Smooth muscle cell (in vitro differentiated cells): ENCODE measurements at regions not wholly inside any gene's neighbourhood (a gene's known extent, or its start where the extent isn't known, plus 50 kb on each side); places are given as distances from the start of the nearest gene placed in this dataset.
"Not testable (repeated sequence)": the region's sequence is repeated elsewhere in the genome, so short reads cannot be mapped to it uniquely, and the experiment has no call there.

Experiments
- DNase-seq: peaks from one replicate; lab custom pipeline; 2025; ENCODE audit not compliant: unreplicated experiment; lab: John Stamatoyannopoulos, UW
- H2AFZ ChIP-seq: fragments of 200-600 bp; sonication (generic); 2 replicates; pipeline ENCODE4 v1.6.0; 2016; ENCODE audit warnings: antibody characterized with exemption, low read depth, mild to moderate bottlenecking
- H3F3A ChIP-seq: fragments of 200-600 bp; sonication (generic); 2 replicates; pipeline ENCODE4 v1.6.0; 2017; ENCODE audit warnings: antibody characterized with exemption, low read depth
- H3K27ac ChIP-seq: fragments of 200-600 bp; sonication (generic); 2 replicates; pipeline ENCODE4 v1.5.1; 2016; ENCODE audit warnings: low read depth, mild to moderate bottlenecking
- H3K27me3 ChIP-seq: fragments of 200-600 bp; sonication (generic); 2 replicates; pipeline ENCODE4 v1.6.1; 2016; ENCODE audit warnings: low read depth, mild to moderate bottlenecking
- H3K36me3 ChIP-seq: fragments of 200-600 bp; sonication (generic); 2 replicates; pipeline ENCODE4 v1.5.1; 2016; ENCODE audit warnings: low read depth
- H3K4me1 ChIP-seq: fragments of 200-600 bp; sonication (generic); 2 replicates; pipeline ENCODE4 v1.5.1; 2016; ENCODE audit warnings: low read depth
- H3K4me2 ChIP-seq: fragments of 200-600 bp; sonication (generic); 2 replicates; pipeline ENCODE4 v1.6.0; 2016; ENCODE audit warnings: mild to moderate bottlenecking
- H3K4me3 ChIP-seq: fragments of 200-600 bp; sonication (generic); 2 replicates; pipeline ENCODE4 v1.5.1; 2016; ENCODE audit warnings: mild to moderate bottlenecking
- H3K79me2 ChIP-seq: fragments of 200-600 bp; sonication (generic); 2 replicates; pipeline ENCODE4 v1.6.0; 2016; ENCODE audit warnings: low read depth, mild to moderate bottlenecking
- H3K9ac ChIP-seq: fragments of 200-600 bp; sonication (generic); 2 replicates; pipeline ENCODE4 v1.6.0; 2016; ENCODE audit warnings: low read depth
- H3K9me3 ChIP-seq: fragments of 200-600 bp; sonication (generic); replicated peaks from 2 replicates; pipeline ENCODE4 v1.5.1; 2016; ENCODE audit warnings: low read depth
- H4K20me1 ChIP-seq: fragments of 200-600 bp; sonication (generic); 2 replicates; pipeline ENCODE4 v1.6.0; 2016; ENCODE audit warnings: low read depth
- WGBS: methylation state at CpG from one replicate; pipeline ENCODE4 v1.1.7; 2016; ENCODE audit warnings: low lambda C conversion rate; 5-methylcytosine and 5-hydroxymethylcytosine counted together
- TF ChIP-seq, protein P1 (sequence below): fragments of 200-600 bp; sonication (generic); IDR thresholded peaks from 2 replicates; pipeline ENCODE4 v1.5.1; 2017; ENCODE audit warnings: borderline replicate concordance, mild to moderate bottlenecking, antibody characterized with exemption; ENCODE audit not compliant: insufficient read depth, poor library complexity, severe bottlenecking

- H2AFZ ChIP-seq: no peak overlapping the region
- H3F3A ChIP-seq: no peaks in the 10 kb centered on the region
- H3K27me3 ChIP-seq: no peaks in the 10 kb centered on the region
- no peaks in the 10 kb centered on the region for H3K9me3 ChIP-seq
- peak overlapping the region; percentile 28 for H3K27ac ChIP-seq
- WGBS: 58% methylated on average over 2 of the region's 2 CpGs
- no peaks in the 10 kb centered on the region for H3K4me1 ChIP-seq
- H3K9ac ChIP-seq: no peak overlapping the region
- no peaks in the 10 kb centered on the region for H3K79me2 ChIP-seq
- no peaks in the 10 kb centered on the region for H4K20me1 ChIP-seq
- DNase-seq: no peak
- TF ChIP-seq, protein P1, sequence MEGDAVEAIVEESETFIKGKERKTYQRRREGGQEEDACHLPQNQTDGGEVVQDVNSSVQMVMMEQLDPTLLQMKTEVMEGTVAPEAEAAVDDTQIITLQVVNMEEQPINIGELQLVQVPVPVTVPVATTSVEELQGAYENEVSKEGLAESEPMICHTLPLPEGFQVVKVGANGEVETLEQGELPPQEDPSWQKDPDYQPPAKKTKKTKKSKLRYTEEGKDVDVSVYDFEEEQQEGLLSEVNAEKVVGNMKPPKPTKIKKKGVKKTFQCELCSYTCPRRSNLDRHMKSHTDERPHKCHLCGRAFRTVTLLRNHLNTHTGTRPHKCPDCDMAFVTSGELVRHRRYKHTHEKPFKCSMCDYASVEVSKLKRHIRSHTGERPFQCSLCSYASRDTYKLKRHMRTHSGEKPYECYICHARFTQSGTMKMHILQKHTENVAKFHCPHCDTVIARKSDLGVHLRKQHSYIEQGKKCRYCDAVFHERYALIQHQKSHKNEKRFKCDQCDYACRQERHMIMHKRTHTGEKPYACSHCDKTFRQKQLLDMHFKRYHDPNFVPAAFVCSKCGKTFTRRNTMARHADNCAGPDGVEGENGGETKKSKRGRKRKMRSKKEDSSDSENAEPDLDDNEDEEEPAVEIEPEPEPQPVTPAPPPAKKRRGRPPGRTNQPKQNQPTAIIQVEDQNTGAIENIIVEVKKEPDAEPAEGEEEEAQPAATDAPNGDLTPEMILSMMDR: no peak
- no peaks in the 10 kb centered on the region for H3K36me3 ChIP-seq
- no peak overlapping the region for H3K4me3 ChIP-seq
- H3K4me2 ChIP-seq: no peak overlapping the region
These were observed 535.5 kb downstream of the GPAM start for GRCh38 chr10:111648046-111648445.

DNA sequence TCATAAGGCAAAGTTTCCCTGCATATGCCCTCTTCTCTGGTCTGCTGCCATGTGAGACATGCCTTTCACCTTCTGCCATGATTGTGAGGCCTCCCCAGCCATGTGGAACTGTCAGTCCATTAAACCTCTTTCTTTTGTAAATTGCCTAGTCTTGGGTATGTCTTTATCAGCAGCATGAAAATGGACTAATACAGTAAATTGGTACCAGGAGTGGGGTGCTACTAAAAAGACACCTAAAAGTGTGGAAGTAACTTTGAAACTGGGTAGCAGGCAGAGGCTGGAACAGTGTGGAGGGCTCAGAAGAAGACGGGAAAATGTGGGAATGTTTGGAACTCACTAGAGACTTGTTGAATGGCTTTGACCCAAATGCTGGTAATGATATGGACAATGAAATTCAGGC, 534.5 kb downstream of the GPAM start:
- not testable (repeated sequence) for H3K9me3 ChIP-seq, H3F3A ChIP-seq, H3K4me3 ChIP-seq, H3K4me1 ChIP-seq, H4K20me1 ChIP-seq, H3K9ac ChIP-seq, H3K79me2 ChIP-seq, H3K4me2 ChIP-seq, H3K27me3 ChIP-seq, H3K36me3 ChIP-seq, H2AFZ ChIP-seq, DNase-seq, H3K27ac ChIP-seq
- WGBS: 89% methylated on average over 1 of the region's 1 CpG

DNA sequence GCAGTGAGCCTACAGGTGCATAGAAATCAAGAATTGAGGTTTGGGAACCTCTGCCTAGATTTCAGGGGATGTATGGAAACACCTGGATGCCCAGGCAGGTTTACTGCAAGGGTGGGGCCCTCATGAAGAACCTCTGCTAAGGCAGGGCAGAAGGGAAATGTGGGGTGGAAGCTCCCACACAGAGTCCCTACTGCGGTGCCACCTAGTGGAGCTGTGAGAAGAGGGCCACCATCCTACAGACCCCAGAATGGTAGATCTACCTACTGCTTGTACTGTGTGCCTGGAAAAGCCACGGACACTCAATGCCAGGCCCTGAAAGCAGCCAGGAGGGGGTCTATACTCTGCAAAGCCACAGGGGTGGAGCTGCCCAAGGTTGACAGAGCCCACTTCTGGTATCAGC, 533.5 kb downstream of the GPAM start:
- no peak for DNase-seq
- no peaks in the 10 kb centered on the region for H3K4me1 ChIP-seq

DNA sequence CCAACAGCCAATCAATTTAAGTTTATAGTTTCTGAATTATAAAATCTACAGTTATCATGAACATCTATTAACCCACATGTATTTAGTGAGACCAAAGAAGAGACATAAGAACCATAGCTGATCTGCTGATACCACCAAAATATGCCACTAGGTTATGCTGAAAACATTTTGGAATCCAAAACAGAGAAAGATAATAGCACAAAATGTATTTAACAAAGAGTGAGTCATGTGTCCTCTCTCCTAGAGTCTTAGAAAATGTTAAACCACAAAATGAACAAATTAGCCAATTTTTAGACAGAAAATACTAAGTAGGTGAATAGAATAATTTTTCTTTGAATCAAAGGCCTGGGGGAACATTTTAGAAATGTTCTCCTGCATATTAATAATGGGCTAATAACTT, 527.5 kb downstream of the GPAM start:
- no peak overlapping the region for H3K9ac ChIP-seq
- no peaks in the 10 kb centered on the region for H3K9me3 ChIP-seq
- H3K79me2 ChIP-seq: no peaks in the 10 kb centered on the region
- no peaks in the 10 kb centered on the region for H3K4me1 ChIP-seq
- H3K27ac ChIP-seq: no peak overlapping the region
- DNase-seq: no peak
- no peaks in the 10 kb centered on the region for H3K27me3 ChIP-seq
- no peak overlapping the region for H3K4me2 ChIP-seq
- no peaks in the 10 kb centered on the region for H3F3A ChIP-seq
- no peak overlapping the region for H3K4me3 ChIP-seq
- TF ChIP-seq, protein P1: no peak
- H4K20me1 ChIP-seq: no peaks in the 10 kb centered on the region
- H3K36me3 ChIP-seq: no peaks in the 10 kb centered on the region
- no peak overlapping the region for H2AFZ ChIP-seq

More for the DNA sequence above, 533.5 kb downstream of the GPAM start:
- H3K4me3 ChIP-seq: no peak overlapping the region
- H3K36me3 ChIP-seq: no peaks in the 10 kb centered on the region
- H4K20me1 ChIP-seq: no peaks in the 10 kb centered on the region
- H3K9ac ChIP-seq: no peak overlapping the region
- WGBS: 72% methylated on average over 2 of the region's 2 CpGs
- H3K9me3 ChIP-seq: no peaks in the 10 kb centered on the region
- no peaks in the 10 kb centered on the region for H3K27me3 ChIP-seq
- no peak overlapping the region for H2AFZ ChIP-seq
- no peak overlapping the region for H3K27ac ChIP-seq
- no peak overlapping the region for H3K4me2 ChIP-seq
- H3F3A ChIP-seq: no peaks in the 10 kb centered on the region
- no peaks in the 10 kb centered on the region for H3K79me2 ChIP-seq
- TF ChIP-seq, protein P1: no peak
